Thoracic aorta (tissue), 2 donors: ENCODE measurements at regions not wholly inside any gene's neighbourhood (a gene's known extent, or its start where the extent isn't known, plus 50 kb on each side); places are given as distances from the start of the nearest gene placed in this dataset.

Experiments
- ATAC-seq: fragments of 150-250 bp; one replicate; pipeline ENCODE4 v1.8.0; 2017; ENCODE audit warnings: low read depth; ENCODE audit not compliant: insufficient number of reproducible peaks, low FRiP score
- DNase-seq: peaks from one replicate; pipeline ENCODE4 v3.0.0-alpha.2; 2020; ENCODE audit warnings: low spot score
- H3K27ac ChIP-seq, 2 donors: fragments of 200-600 bp; sonication (generic); 1 replicate in 1 of 2; 2 replicates in 1 of 2; pipeline ENCODE4 v1.5.1; 2016; ENCODE audit warnings: mild to moderate bottlenecking in 2 of 2, moderate library complexity in 2 of 2
- H3K27me3 ChIP-seq: fragments of 200-600 bp; sonication (generic); replicated peaks from 2 replicates; pipeline ENCODE4 v1.6.0; 2016; ENCODE audit warnings: mild to moderate bottlenecking; ENCODE audit not compliant: insufficient read depth
- H3K36me3 ChIP-seq: fragments of 200-600 bp; sonication (generic); one replicate; pipeline ENCODE4 v1.5.1; 2016
- H3K4me1 ChIP-seq, 2 donors: fragments of 200-600 bp; sonication (generic); 1 replicate in 1 of 2; 2 replicates in 1 of 2; pipeline versions ENCODE4 v1.5.1 to v1.6.0; 2016; ENCODE audit warnings: low read depth in 2 of 2, mild to moderate bottlenecking in 1 of 2; ENCODE audit not compliant: control insufficient read depth in 1 of 2
- H3K4me3 ChIP-seq: fragments of 200-600 bp; sonication (generic); 2 replicates; pipeline ENCODE4 v1.5.1; 2016; ENCODE audit warnings: mild to moderate bottlenecking
- H3K9me3 ChIP-seq: fragments of 200-600 bp; sonication (generic); 2 replicates; pipeline ENCODE4 v1.5.1; 2016
- CTCF ChIP-seq: fragments of 200-600 bp; sonication (generic); IDR thresholded peaks from one replicate; pipeline ENCODE4 v1.5.1; 2019; ENCODE audit warnings: antibody characterized with exemption

GRCh38 chr2:83696838-83697237 lies 762.2 kb downstream of the SUCLG1 start:
- no peak for TF ChIP-seq CTCF
- H3K27me3 ChIP-seq, result no peaks in the 10 kb centered on the region
- H3K27ac ChIP-seq, result no peak overlapping the region
- H3K4me1 ChIP-seq, result no peaks in the 10 kb centered on the region
- ATAC-seq (no peak), DNase-seq (no peak)
- no peak overlapping the region for H3K4me3 ChIP-seq
- H3K9me3 ChIP-seq, result no peaks in the 10 kb centered on the region
- no peaks in the 10 kb centered on the region for H3K36me3 ChIP-seq

GRCh38 chr2:83695530-83695929 lies 763.5 kb downstream of the SUCLG1 start:
- Histone ChIP-seq H3K9me3 (no peaks in the 10 kb centered on the region), H3K36me3 (no peaks in the 10 kb centered on the region), H3K4me3 (no peak overlapping the region), H3K27ac (no peak overlapping the region), H3K27me3 (no peaks in the 10 kb centered on the region), H3K4me1 (no peaks in the 10 kb centered on the region)
- no peak for TF ChIP-seq CTCF
- no peak for ATAC-seq
- no peak for DNase-seq

- no peak for TF ChIP-seq CTCF
- no peak for ATAC-seq
- no peak overlapping the region for H3K4me3 ChIP-seq
- no peaks in the 10 kb centered on the region for H3K4me1 ChIP-seq
- H3K36me3 ChIP-seq, result no peaks in the 10 kb centered on the region
- H3K27me3 ChIP-seq, result no peaks in the 10 kb centered on the region
- no peaks in the 10 kb centered on the region for H3K9me3 ChIP-seq
- H3K27ac ChIP-seq, result no peak overlapping the region
- no peak for DNase-seq
These were observed 764.0 kb downstream of the SUCLG1 start for GRCh38 chr2:83695037-83695436.

- Histone ChIP-seq H3K4me1 (no peaks in the 10 kb centered on the region), H3K36me3 (no peaks in the 10 kb centered on the region), H3K27me3 (no peaks in the 10 kb centered on the region), H3K27ac (no peak overlapping the region), H3K9me3 (no peaks in the 10 kb centered on the region), H3K4me3 (no peak overlapping the region)
- DNase-seq, result no peak
- no peak for TF ChIP-seq CTCF
- ATAC-seq, result no peak
These were observed 769.7 kb downstream of the SUCLG1 start for GRCh38 chr2:83689402-83689801.

- H3K27ac ChIP-seq, result no peak overlapping the region
- H3K4me1 ChIP-seq, result no peaks in the 10 kb centered on the region
- no peak for ATAC-seq
- H3K27me3 ChIP-seq, result no peaks in the 10 kb centered on the region
- no peaks in the 10 kb centered on the region for H3K36me3 ChIP-seq
- TF ChIP-seq CTCF, result no peak
- H3K9me3 ChIP-seq, result no peaks in the 10 kb centered on the region
- no peak overlapping the region for H3K4me3 ChIP-seq
- no peak for DNase-seq
These were observed 772.2 kb downstream of the SUCLG1 start for GRCh38 chr2:83686863-83687262.
